HEK293 (cell line): ENCODE measurements at regions not wholly inside any gene's neighbourhood (a gene's known extent, or its start where the extent isn't known, plus 50 kb on each side); places are given as distances from the start of the nearest gene placed in this dataset.

ENCODE experiments used
- CTCF ChIA-PET: fragments of 350-600 bp; formaldehyde crosslinking; extraction: SDS; loops from one replicate; lab custom pipeline; 2021; ENCODE audit warnings: antibody characterized with exemption; lab: Yijun Ruan, JAX
- POLR2A ChIA-PET: fragments of 300-600 bp; formaldehyde crosslinking; extraction: SDS; loops from one replicate; lab custom pipeline; 2020; ENCODE audit warnings: antibody characterized with exemption, inconsistent platforms; lab: Yijun Ruan, JAX
- H3K27ac ChIP-seq: fragments of 200-500 bp; sonication (Bioruptor generic); 2 replicates; pipeline ENCODE4 v1.5.1; 2014; ENCODE audit warnings: low read depth, low read length, control low read depth, inconsistent platforms; ENCODE audit errors: extremely low read depth
- H3K36me3 ChIP-seq, 2 experiments: fragments of 200-500 bp in 1 of 2; sonication (Bioruptor generic) in 1 of 2; 1 replicate in 1 of 2; 2 replicates in 1 of 2; pipeline ENCODE4 v1.5.1; 2014 to 2017; ENCODE audit warnings: inconsistent platforms in 2 of 2, low read length in 2 of 2; ENCODE audit not compliant: control insufficient read depth in 2 of 2, insufficient read depth in 1 of 2
- H3K4me1 ChIP-seq: fragments of 200-500 bp; sonication (Bioruptor generic); 2 replicates; pipeline ENCODE4 v1.5.1; 2014; ENCODE audit warnings: mild to moderate bottlenecking, low read length, inconsistent platforms; ENCODE audit not compliant: control insufficient read depth, insufficient read depth
- H3K4me3 ChIP-seq: 2 replicates; pipeline ENCODE4 v1.5.1; 2011; ENCODE audit warnings: low read depth, mild to moderate bottlenecking, control low read depth, low read length, moderate library complexity
- H3K9me3 ChIP-seq: fragments of 200-500 bp; sonication (Bioruptor generic); 2 replicates; pipeline ENCODE4 v1.5.1; 2014; ENCODE audit warnings: low read depth, low read length, inconsistent platforms; ENCODE audit not compliant: control insufficient read depth, insufficient read depth
- ATF2 ChIP-seq: fragments of 450-650 bp; formaldehyde crosslinking; IDR thresholded peaks from 2 replicates; pipeline ENCODE4 v1.5.1; 2016; ENCODE audit warnings: missing biosample characterization, missing genetic modification characterization, low read depth
- KLF16 ChIP-seq: fragments of 450-650 bp; formaldehyde crosslinking; IDR thresholded peaks from 2 replicates; pipeline ENCODE4 v1.5.1; 2017; ENCODE audit warnings: missing biosample characterization, missing genetic modification characterization
- OSR2 ChIP-seq: fragments of 450-650 bp; formaldehyde crosslinking; IDR thresholded peaks from 2 replicates; pipeline ENCODE4 v1.5.1; 2016; ENCODE audit warnings: missing biosample characterization, missing genetic modification characterization
- TSHZ1 ChIP-seq: fragments of 450-650 bp; formaldehyde crosslinking; IDR thresholded peaks from 2 replicates; pipeline ENCODE4 v1.5.1; 2016; ENCODE audit warnings: missing biosample characterization, missing genetic modification characterization, borderline replicate concordance
- ZBTB10 ChIP-seq: fragments of 450-650 bp; formaldehyde crosslinking; IDR thresholded peaks from 2 replicates; pipeline ENCODE4 v1.5.1; 2016; ENCODE audit warnings: missing biosample characterization, missing genetic modification characterization
- ZBTB17 ChIP-seq: fragments of 450-650 bp; formaldehyde crosslinking; IDR thresholded peaks from 2 replicates; pipeline ENCODE4 v1.5.1; 2016; ENCODE audit warnings: missing biosample characterization, missing genetic modification characterization
- ZBTB49 ChIP-seq: fragments of 450-650 bp; formaldehyde crosslinking; IDR thresholded peaks from 2 replicates; pipeline ENCODE4 v1.5.1; 2016; ENCODE audit warnings: missing biosample characterization, missing genetic modification characterization, low read depth
- ZNF341 ChIP-seq: fragments of 450-650 bp; formaldehyde crosslinking; IDR thresholded peaks from 2 replicates; pipeline ENCODE4; 2016; ENCODE audit warnings: low read depth, missing biosample characterization, missing genetic modification characterization
- ZNF362 ChIP-seq: fragments of 450-650 bp; formaldehyde crosslinking; IDR thresholded peaks from 2 replicates; pipeline ENCODE4 v1.5.1; 2016; ENCODE audit warnings: missing biosample characterization, missing genetic modification characterization
- ZNF610 ChIP-seq: fragments of 450-650 bp; formaldehyde crosslinking; IDR thresholded peaks from 2 replicates; pipeline ENCODE4 v1.5.1; 2016; ENCODE audit warnings: missing biosample characterization, missing genetic modification characterization, borderline replicate concordance
- ZNF621 ChIP-seq: fragments of 450-650 bp; formaldehyde crosslinking; IDR thresholded peaks from 2 replicates; pipeline ENCODE4 v1.5.1; 2017; ENCODE audit warnings: missing biosample characterization, missing genetic modification characterization
- ZNF626 ChIP-seq: fragments of 450-650 bp; sonication (Bioruptor Pico); formaldehyde crosslinking; IDR thresholded peaks from 2 replicates; pipeline ENCODE4 v1.5.1; 2018; ENCODE audit warnings: missing biosample characterization, missing genetic modification characterization, inconsistent platforms
- ZNF664 ChIP-seq: fragments of 450-650 bp; formaldehyde crosslinking; IDR thresholded peaks from 2 replicates; pipeline ENCODE4 v1.5.1; 2016; ENCODE audit warnings: missing biosample characterization, missing genetic modification characterization
- ZNF785 ChIP-seq: fragments of 450-650 bp; formaldehyde crosslinking; IDR thresholded peaks from 2 replicates; pipeline ENCODE4 v1.5.1; 2016; ENCODE audit warnings: missing biosample characterization, missing genetic modification characterization
- ZXDB ChIP-seq: fragments of 450-650 bp; formaldehyde crosslinking; IDR thresholded peaks from 2 replicates; pipeline ENCODE4 v1.5.1; 2016; ENCODE audit warnings: missing biosample characterization, missing genetic modification characterization

- TF ChIP-seq ATF2 (tag by site-specific recombination) (no peak), ZNF626 (tag by site-specific recombination) (no peak), OSR2 (tag by site-specific recombination) (no peak), ZNF664 (tag by site-specific recombination) (no peak), ZNF610 (tag by site-specific recombination) (no peak), ZBTB17 (no peak), ZBTB49 (tag by site-specific recombination) (no peak), KLF16 (tag by site-specific recombination) (no peak)
- TF ChIP-seq, all 188 proteins: peak for 0
These were observed 59.1 kb upstream of the MPEG1 start (continued) for GRCh38 chr11:59271811-59272327.

- no peak for TF ChIP-seq ZNF785 (tag by site-specific recombination)
- TF ChIP-seq ZBTB10 (tag by site-specific recombination), result no peak
- no peak for TF ChIP-seq TSHZ1 (tag by site-specific recombination)
- TF ChIP-seq ZNF341 (tag by site-specific recombination), result no peak
- TF ChIP-seq ZXDB (tag by site-specific recombination), result no peak
- no peak for TF ChIP-seq ZNF621 (tag by site-specific recombination)
- TF ChIP-seq ZNF362 (tag by site-specific recombination), result no peak
- ChIA-PET CTCF (no interaction called here), POLR2A (no interaction called here)
- no peaks in the 10 kb centered on the region for H3K4me1 ChIP-seq
- no peak overlapping the region for H3K27ac ChIP-seq
- H3K36me3 ChIP-seq, result no peaks in the 10 kb centered on the region
- H3K4me3 ChIP-seq, result no peak overlapping the region
- no peaks in the 10 kb centered on the region for H3K9me3 ChIP-seq
These were observed 58.6 kb upstream of the MPEG1 start for GRCh38 chr11:59271247-59271755.
